ENCODE measurements at regions not wholly inside any gene's neighbourhood (a gene's known extent, or its start where the extent isn't known, plus 50 kb on each side); places are given as distances from the start of the nearest gene placed in this dataset.

DNA sequence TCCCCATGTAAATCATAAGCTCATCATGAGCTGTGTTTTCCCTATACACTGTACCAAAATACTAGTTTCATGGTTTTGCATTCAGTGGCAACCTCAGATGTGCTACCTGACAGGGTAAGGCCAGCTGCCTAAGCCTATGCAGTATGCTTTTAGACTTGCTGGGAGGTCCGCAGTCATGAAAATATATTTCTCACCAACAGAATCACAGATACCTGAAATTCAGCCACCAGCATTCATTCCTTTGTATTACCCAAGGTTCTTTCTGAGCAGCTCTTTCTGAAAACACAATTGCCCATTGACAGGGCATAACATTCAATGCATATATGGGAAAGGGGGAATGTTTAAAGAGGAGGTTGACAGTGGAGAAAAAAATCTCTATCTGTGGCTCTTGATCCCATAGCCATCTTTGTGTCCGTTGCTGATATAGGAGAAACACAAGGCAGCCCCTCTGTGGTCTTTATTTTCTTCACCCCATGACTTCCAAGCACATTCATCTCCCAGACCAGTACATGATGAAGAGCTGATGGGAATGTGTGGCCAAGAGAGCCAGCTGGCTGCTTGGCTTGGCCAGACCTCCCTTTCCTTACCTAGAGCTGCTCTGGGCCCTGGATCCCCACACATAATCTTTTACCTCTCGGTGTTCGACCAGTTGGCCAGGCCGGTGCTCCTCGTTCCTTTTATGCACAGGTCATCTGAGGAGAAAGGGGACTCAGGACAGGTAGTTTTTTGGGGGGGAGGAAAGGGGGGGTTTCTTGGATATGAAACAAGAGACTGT is 162.9 kb downstream of the KCNA5 start:
- H3K27me3 ChIP-seq: no peaks in the 10 kb centered on the region
- no peak for DNase-seq
- TF ChIP-seq, protein P1, sequence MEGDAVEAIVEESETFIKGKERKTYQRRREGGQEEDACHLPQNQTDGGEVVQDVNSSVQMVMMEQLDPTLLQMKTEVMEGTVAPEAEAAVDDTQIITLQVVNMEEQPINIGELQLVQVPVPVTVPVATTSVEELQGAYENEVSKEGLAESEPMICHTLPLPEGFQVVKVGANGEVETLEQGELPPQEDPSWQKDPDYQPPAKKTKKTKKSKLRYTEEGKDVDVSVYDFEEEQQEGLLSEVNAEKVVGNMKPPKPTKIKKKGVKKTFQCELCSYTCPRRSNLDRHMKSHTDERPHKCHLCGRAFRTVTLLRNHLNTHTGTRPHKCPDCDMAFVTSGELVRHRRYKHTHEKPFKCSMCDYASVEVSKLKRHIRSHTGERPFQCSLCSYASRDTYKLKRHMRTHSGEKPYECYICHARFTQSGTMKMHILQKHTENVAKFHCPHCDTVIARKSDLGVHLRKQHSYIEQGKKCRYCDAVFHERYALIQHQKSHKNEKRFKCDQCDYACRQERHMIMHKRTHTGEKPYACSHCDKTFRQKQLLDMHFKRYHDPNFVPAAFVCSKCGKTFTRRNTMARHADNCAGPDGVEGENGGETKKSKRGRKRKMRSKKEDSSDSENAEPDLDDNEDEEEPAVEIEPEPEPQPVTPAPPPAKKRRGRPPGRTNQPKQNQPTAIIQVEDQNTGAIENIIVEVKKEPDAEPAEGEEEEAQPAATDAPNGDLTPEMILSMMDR (IDR thresholded peaks at IDR 0.05): no peak
- TF ChIP-seq POLR2A (IDR thresholded peaks at IDR 0.05): no peak
- intact Hi-C loops (cut with DNase I): no loop called here
- WGBS, 2 donors: 79 to 81% methylated on average over 6 of the region's 6 CpGs
- no peak for ATAC-seq
- no peaks in the 10 kb centered on the region for H3K9me3 ChIP-seq
- H3K4me3 ChIP-seq: no peak overlapping the region
- no peaks in the 10 kb centered on the region for H3K4me1 ChIP-seq
- H3K36me3 ChIP-seq (replicated peaks in 1 of 2; ENCODE audit: insufficient read depth in 1 of 2, low read depth in 2 of 2): no peaks in the 10 kb centered on the region
- H3K27ac ChIP-seq: no peak overlapping the region

DNA sequence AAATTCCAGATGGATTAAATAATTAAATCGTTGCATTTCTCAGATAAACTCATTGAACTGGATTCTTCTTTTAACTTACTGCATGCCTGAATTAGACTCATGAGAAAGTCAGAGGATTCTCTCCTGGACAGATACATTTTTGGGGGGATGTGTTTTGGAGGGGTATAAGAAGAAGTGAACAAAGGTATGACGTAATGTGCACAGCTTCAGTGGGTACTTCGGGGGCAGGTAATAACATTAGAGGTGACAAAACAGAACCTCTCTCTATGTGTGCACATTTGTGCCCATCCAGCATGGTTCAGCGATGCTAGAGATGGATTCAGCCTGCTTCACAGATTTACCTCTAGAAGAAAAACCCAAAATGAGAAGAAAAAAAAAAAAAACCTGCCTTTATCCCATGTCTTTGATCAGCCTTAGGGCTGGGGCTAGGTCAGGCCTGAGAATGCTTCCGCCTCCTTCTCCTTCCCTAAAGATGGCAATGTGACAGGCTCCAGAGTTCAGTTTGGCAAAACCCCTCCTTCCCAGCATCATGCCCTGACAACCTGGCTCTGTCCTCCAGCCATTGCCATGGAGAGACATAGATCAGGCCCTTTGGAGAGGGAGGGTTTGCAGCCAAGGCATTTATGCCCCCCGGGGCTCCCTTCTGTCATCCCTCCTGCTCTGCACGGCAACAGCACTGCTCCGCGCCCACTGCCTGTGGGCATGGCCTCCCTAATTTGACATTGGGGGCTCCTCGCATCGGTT is 166.7 kb downstream of the KCNA5 start:
- Histone ChIP-seq H3K9me3 (no peaks in the 10 kb centered on the region), H3K4me1 (peaks cover 21% of the 10 kb centered on the region), H3K36me3 (replicated peaks in 1 of 2; ENCODE audit: insufficient read depth in 1 of 2, low read depth in 2 of 2) (no peaks in the 10 kb centered on the region), H3K4me3 (no peak overlapping the region), H3K27ac (no peak overlapping the region), H3K27me3 (no peaks in the 10 kb centered on the region)
- intact Hi-C loops (cut with DNase I): no loop called here
- DNase-seq (no peak), ATAC-seq (no peak)
- WGBS, 2 donors: 78 to 79% methylated on average over 11 of the region's 11 CpGs
- no peak for TF ChIP-seq POLR2A (IDR thresholded peaks at IDR 0.05)
- TF ChIP-seq, protein P1 (IDR thresholded peaks at IDR 0.05): no peak

DNA sequence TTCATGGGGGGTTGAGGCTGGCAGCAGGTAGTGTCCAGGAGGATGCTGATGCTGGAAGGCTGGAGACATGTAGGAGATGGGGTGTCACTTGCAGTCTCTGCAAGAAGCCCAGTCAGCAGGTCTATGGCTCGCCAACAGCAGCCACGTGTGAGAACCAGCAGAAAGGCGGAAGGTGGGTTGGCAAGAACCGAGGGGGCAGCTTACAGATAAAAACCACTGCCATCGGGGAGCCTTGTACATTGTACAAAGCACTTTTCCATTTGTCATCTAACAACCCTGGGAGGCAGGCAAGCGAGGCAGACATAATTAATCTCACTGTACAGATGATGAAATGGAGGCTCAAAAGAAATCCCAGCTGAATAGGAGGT is 167.2 kb downstream of the KCNA5 start:
- intact Hi-C loops (cut with DNase I): no loop called here
- Histone ChIP-seq H3K4me1 (peaks cover 21% of the 10 kb centered on the region), H3K9me3 (no peaks in the 10 kb centered on the region), H3K4me3 (no peak overlapping the region), H3K27ac (no peak overlapping the region), H3K27me3 (no peaks in the 10 kb centered on the region), H3K36me3 (replicated peaks in 1 of 2; ENCODE audit: insufficient read depth in 1 of 2, low read depth in 2 of 2) (no peaks in the 10 kb centered on the region)
- no peak for ATAC-seq
- 68 to 83% methylated on average over 6 of the region's 6 CpGs for WGBS, 2 donors
- DNase-seq: no peak
- TF ChIP-seq, protein P1 (IDR thresholded peaks at IDR 0.05): no peak
- TF ChIP-seq POLR2A (IDR thresholded peaks at IDR 0.05): no peak

- Histone ChIP-seq H3K36me3 (replicated peaks in 1 of 2; ENCODE audit: insufficient read depth in 1 of 2, low read depth in 2 of 2) (no peaks in the 10 kb centered on the region), H3K27ac (no peak overlapping the region), H3K9me3 (no peaks in the 10 kb centered on the region), H3K27me3 (no peaks in the 10 kb centered on the region), H3K4me1 (peaks cover 21% of the 10 kb centered on the region), H3K4me3 (no peak overlapping the region)
- ATAC-seq (no peak), DNase-seq (no peak)
- intact Hi-C loops (cut with DNase I): no loop called here
- 64 to 75% methylated on average over 2 of the region's 2 CpGs for WGBS, 2 donors
- TF ChIP-seq POLR2A (IDR thresholded peaks at IDR 0.05): no peak
- TF ChIP-seq, protein P1 (IDR thresholded peaks at IDR 0.05): no peak
These were observed 169.7 kb downstream of the KCNA5 start for GRCh38 chr12:5213336-5213735.
